HG03025 (cell line): ENCODE measurements at regions not wholly inside any gene's neighbourhood (a gene's known extent, or its start where the extent isn't known, plus 50 kb on each side); places are given as distances from the start of the nearest gene placed in this dataset.
"Not testable (repeated sequence)": the region's sequence is repeated elsewhere in the genome, so short reads cannot be mapped to it uniquely, and the experiment has no call there.

Experiments
- ATAC-seq: cut with Tn5 transposase; IDR thresholded peaks from one replicate; pipeline ENCODE4 v1.9.1; 2021; ENCODE audit warnings: mild to moderate bottlenecking, moderate library complexity; ENCODE audit not compliant: unreplicated experiment, low FRiP score

DNA sequence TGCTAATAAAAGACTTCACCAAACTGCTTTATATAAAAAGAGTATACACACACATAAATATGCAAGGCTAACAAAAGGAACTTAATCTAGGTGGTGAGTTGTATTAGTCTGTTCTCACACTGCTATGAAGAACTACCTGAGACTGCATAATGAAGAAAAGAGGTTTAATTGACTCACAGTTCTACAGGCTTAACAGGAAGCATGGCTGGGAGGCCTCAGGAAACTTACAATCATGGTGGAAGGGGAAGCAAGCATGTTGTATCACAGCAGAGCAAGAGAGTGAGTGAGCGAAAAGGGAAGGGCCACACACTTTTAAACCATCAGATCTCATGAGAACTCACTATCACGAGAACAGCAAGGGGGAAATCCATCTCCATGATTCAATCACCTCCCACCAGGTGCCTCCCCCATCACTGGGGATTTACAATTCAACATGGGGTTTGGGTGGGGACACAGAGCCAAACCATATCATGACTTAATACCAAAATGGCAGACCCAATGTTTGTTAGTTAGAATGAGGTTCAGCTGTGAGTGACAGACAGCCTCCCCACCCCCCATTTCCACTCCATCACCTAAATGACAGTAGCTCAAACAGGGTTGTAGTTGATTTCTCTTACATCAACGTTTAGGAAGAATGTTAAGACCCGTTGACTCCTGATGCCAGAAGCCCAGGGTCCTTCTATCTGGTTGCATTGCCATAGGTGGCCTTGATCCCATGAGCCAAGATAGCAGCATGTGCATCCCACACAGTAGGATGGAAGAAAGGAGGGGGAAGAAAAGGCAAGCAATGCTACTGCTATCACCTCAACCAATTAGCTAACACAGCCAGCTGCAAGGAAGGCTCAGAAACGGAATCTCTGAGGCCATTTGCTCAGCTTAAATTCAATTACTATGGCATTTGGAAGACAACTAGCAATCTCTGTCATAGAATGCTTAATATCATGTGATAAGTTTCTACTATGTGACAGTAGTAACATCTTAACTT, 77.0 kb downstream of the CCDC71L start:
- no peak for ATAC-seq

DNA sequence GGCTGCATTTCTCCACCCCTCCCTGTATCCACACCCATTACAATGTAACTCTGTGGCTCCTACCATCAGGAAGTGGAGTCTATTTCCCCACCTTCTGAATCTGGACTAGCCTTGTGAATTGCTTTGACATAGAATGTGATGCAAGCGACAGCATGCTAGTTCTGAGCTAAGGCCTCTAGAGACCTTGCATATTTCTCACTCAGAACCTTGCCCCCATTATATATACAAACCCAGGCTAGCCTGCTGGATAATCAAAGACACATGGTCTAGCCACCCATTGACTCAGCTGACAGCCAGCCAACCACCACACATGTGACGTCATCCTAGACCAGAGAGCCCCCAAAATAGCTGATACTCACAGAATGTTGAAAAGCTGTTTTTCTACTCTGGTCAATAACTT, 77.9 kb downstream of the CCDC71L start:
- ATAC-seq: no peak

DNA sequence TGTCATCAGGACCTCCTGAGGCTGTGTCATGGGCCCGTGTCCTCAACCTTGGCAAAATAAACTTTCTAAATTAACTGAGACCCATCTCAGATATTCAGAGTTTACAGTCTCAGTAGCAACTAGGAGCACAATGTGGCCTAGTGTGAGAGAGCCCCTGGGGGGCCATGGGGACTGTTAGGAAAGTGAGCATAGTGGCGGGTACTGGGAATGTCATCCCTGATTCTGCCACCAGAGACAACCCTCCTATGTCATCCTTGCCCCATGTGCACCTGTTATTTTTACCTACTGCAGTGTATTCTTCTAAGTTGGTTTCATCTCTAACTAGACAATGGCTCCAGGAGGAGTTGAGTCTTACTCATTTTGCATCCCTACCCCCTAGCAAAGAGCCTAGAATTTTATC, 78.6 kb downstream of the CCDC71L start:
- no peak for ATAC-seq

DNA sequence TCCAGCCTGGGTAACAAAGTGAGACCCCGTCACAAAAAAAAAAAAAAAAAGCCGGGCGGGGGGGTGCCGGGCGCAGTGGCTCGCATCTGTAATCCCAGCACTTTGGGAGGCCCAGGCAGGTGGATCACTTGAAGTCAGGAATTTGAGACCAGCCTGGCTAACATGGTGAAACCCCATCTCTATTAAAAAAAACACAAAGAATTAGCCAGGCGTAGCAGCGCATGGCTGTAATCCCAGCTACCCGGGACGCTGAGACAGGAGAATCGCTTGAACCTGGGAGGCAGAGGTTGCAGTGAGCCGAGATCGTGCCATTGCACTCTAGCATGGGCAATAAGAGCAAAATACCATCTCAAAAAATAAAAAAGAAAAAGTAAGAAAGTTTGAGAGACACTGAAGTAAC, 81.9 kb downstream of the CCDC71L start:
- ATAC-seq: not testable (repeated sequence)

DNA sequence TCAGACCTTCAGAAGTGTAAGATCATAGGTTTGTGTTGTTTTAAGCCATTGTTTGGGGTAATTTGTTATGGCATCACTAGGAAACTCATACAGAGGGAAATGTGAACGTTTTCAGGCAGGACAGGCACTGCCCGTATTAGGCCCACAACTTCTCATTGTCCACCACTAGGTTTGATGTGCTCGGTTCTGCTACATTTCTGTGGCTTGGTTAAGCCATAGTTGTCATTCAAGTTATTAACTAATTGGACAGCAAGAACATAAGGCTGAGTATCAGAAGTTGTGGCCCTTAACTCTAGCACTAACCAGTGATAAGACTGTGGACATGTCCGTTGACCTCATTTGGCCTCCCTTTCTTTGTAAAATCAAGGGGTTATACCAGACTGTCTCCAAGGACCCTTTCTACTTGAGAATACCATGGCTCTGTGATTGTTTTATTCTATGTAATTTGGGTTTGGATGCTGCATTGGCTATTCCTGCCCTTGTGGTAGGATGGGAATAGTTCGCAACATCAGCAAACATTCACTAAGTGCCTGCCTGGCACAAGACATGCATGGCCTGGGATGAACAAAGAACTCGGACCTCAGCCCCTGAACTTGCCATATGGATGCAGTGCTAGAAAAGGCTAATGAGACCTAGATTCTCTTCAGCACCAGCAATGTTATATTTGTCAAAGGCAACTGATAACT, 85.7 kb downstream of the CCDC71L start:
- ATAC-seq: no peak

DNA sequence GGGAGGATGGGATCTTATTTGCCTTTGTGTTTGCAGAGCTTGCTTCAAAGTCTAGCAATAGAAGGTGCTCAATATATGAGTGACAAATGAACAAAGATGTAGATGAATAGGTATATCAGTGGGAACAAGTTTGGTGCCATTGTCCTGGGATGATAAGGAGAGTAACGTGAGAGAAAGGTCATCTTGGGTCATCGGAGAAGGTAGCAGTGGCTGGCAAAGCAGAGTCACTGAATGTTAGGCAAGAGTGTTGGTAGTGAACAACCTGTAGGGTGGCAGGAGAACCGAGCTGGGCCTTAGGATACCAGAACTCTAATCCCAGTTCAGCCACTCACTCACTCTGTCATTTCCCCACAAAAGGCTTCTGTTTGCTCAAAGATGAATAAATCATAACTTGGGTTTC, 87.2 kb downstream of the CCDC71L start:
- no peak for ATAC-seq

DNA sequence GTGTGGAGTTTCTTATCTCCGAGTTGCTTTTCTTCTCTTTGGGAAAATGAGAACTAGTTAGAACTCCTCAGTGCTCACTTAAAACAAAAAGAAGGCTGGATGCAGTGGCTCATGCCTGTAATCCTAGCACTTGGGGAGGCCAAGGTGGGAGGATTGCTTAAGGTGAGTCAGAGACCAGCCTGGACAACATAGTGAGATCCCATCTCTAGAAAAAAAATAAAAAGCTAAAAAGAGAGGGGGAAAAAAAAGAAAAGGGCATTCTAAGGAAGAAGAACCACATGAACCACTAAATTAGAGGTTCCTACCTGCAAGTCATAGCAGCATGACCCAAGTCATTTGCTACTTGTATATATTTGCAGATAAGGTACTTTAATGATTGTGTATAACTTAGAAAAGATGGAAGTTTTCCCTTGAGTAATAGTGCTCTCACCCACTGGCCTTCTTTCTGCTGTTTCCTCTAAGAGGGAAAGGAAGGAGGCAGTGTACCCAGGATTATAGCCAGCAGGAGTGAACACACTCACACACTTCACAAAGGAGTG, 87.8 kb downstream of the CCDC71L start:
- ATAC-seq: no peak

DNA sequence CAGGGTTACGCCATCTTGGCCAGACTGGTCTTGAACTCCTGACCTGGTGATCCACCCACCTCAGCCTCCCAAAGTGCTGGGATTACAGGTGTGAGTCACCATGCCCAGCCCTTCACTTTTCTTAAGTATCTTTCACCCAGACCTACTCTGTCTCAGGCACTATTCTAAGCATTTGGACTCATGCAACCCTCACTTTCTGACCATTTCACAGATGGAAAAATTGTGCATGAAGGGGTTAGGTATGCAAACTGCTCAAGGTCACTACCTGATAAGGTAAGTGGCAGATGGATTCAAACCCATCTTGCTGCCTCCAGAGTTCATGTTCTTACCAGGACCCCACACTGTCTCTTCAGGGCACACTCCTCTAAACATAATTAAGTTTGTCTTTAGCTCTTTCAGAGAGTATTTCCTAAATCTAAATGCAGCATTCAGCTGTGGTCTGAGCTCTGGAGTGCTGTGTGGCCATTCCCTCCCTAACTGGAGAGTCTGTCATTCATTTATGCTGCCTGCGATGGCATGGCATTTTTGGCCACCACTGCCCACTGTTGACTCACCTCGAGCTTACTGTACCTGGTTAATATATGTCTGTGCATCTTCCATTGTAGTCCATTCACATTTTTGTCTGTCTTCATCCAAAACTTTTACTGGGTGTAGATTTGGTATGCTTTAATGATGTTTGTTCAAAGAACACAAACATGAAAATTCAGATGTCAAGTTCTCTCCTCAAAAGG, 88.4 kb downstream of the CCDC71L start:
- no peak for ATAC-seq

DNA sequence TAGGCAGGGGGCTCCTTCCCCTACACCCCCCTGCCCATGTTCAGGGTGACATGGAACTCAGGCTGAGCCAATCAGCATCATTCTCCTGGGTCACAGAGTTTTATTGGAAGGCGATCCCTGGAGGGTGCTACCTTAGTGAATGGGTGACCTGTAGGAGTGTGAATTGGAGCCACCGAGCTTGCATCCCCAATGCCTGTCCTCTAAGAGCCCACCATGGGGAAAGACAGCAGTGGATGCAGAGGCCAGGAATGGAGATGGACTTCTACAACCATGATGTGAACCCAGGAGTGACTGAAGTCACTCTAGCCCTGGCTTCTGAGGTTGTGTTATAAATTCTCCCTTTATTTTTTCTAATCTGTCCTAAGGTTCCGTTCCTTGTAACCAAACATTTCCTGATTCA, 89.4 kb downstream of the CCDC71L start:
- no peak for ATAC-seq

DNA sequence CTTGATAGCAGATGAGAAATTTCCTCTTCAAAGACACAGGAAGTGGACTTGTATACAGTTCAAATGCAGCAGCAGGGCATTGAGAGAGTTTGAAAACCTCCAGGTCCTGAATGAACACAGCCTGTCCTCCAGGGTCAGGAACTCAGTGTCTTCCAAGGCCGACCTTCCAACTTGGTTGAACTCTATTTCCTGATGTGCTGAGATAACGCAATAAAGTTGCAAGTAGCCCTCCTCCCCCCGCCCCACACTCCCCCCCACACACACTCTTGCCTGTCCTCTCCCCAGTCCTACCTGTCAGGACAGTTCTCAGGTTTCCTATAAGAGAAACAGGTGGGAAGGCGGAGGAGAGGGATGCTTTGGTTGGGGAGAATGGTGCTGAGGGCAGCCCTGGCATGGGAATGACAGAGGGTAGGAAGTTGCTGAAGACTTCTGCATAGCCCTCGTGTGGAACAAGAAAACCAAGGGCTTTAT, 90.0 kb downstream of the CCDC71L start:
- ATAC-seq: no peak

DNA sequence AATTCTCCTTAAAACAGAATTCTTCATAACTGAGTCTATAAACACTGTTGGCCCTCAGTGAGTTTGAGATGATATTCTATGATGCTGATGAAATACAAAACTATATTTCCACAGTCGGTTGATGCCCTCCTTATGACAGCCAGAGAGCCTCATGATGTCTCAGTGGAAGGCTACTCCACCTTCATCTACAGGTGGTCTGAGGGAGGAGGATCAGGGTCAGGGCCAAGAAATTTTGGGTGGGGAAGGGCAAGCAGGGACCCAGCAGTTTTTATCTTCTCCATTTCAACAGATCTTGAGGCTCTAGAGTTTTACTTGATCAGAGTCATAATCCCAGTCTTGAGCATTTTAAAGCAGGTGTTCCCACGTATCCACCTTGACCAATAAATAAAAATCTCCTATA, 90.8 kb downstream of the CCDC71L start:
- ATAC-seq: no peak

DNA sequence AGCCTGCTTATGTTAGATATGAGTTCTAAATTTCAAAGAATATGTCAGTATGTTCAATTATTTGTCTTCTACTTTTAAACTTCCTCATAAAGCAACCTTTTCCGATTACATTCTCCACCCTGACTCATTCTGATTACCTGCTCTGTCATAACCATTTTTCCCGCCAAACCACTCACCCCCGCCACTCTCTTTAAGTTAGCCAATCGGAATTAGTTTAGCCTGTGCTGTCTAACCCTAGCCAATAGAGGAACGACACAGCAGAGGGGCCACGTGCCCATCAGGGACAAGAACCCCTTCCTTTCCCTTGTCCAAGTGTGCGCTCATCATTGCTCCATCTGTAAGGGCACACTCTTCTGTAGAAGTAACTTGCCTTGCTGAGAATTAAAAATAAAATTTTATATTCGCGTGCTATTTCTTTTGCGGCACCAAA, 91.4 kb downstream of the CCDC71L start:
- no peak for ATAC-seq

DNA sequence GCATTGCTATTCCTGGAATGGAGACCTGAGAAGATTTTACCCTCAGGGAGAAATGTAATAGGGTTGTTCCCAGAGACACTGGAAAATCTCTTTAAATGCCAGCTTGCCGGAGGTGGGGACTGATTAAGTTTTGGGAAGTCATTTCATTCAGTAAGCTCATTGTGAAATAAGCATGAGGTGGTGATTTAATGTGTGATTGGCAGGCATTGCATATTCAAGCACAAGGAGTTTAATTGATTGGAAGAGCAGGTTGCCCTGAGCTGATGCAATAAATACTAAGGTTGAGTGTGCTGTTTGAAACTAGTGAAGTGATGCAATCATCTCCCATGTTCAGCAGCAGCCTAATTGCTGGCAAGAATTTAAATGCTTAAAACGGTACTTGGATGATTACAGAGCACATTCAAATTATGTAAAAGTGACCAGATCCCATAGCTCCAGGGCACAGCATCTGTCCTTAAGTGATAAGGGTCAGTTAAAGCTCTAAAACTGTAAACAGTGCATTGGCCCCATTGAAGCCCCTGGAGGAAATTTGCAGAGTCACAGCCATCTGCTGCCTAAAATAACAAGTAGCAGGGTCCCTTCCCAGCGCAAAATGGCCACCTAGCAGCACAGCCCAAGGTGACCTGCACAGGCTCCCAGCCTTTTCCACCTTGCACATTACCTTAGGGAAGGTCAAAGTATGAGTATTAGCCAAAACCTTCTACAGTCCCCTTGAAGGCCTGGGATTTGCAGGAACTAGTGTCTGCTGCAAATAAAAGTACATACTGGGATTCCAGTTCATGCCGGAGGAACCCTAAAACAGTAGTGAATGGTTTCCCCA, 92.1 kb downstream of the CCDC71L start:
- ATAC-seq: no peak

DNA sequence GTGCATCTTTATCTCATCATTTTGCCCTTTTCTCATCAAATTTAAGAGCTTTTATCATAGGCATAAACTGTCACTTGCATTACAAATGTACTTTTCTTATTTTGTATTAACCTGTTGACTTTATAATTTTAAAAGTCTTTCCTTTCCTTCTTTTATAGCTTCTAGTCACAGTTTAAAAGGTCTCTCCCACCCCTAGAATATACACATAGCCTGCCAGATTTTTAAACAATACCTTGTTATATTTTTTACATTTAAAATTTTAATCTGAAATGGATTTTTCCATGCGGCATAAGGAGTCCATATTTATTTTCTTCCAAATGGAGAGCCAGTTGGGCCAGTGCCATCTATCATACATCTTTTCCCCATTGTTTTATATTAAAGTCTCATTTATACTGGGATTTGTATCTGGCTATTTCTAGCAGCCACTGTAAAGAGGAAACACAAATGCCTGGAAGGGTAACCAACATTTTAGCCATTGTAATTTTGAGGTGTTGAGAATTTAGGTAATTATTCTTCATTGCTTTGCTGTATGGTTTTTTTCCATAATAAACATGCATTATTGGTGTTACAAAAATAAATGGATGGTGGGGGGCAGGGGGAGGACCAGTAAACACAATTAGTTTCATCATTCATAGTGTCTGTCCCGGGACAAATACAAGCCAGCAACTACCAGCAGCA, 92.8 kb downstream of the CCDC71L start:
- ATAC-seq: no peak

DNA sequence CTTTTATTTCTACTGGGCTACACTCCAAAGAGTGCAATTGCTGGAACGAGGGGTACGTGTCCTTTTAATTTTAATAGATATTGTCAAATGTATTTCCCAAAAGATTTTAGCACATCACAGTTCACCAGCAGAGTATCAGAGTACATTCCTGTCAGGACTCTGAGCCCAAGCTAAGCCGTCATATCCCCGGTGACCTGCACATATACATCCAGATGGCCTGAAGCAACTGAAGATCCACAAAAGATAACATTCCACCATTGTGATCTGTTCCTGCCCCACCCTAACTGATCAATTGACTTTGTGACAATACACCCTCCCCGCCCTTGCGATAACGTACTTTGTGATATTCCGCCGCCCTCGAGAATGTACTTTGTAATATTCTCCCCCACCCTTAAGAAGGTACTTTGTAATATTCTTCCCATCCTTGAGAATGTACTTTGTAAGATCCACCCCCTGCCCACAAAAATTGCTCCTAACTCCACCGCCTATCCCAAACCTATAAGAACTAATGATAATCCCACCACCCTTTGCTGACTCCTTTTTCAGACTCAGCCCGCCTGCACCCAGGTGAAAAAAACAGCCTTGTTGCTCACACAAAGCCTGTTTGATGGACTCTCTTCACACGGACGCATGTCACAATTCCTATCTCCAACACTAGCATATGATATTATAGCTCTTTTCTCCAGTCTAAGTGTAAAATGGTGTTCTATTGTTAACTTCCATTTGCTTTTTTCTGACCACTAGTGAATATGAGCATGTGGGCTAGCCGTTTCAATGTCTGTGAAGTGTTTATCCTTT, 93.6 kb downstream of the CCDC71L start:
- not testable (repeated sequence) for ATAC-seq

DNA sequence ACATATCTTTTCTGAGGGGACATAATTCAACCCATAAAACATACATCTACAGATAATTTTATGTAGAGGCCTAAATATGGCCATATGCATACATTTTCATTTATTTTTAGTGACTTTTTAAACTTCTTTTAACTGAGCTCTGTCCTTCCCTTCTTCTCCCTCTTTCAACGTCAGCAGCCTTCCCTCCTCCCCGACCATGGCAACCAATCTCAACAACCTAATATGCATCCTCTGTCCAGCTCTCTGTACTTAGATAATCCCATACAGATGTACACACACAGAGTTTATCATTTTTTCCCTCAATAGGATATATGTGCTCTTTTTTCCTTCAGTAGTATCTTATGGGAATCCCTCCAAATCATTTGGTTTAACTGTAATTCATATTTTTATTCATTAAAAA, 94.3 kb downstream of the CCDC71L start:
- ATAC-seq: no peak

DNA sequence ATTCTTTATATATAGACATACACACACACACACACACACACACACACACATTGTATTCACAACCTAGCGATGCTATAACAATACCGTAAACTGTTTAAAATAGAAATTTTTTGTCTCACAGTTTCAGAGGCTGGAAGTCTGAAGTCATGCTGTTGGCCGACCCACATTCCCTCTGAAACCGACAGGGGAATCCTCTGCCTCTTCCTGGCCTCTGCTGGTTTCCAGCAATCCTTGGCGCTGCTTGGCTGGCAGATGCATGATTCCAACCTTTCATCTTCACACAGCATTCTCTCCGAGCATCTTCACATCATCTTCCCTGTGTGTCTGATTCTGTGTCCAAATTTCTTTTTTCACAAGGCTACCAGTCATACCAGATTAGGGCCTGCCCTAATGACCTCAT, 94.8 kb downstream of the CCDC71L start:
- ATAC-seq: no peak

DNA sequence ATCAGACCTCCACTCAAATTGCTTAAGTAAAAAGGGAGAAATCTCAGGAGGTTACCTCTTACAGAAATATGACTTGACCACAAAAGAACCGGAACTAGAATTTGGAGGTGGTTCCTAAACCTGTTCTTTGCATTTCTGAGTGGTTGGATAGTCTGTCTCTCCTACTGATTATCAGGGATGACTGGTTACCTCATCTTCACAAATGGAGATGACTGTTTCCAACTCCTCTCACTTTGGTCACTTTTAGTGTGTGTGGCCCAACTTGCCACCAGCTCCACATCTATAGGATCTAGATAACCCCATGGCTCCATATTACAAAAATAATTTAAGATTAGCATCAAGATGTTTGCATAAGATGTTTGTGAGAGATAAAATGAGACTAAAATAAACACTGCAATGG, 95.5 kb downstream of the CCDC71L start:
- ATAC-seq: no peak
